OCI-LY1 (cell line): ENCODE measurements at regions not wholly inside any gene's neighbourhood (a gene's known extent, or its start where the extent isn't known, plus 50 kb on each side); places are given as distances from the start of the nearest gene placed in this dataset.

Experiments
- H2AFZ ChIP-seq: fragments of 200-600 bp; sonication (generic), shearing (Covaris generic); 2 replicates; pipeline ENCODE4 v1.6.0; 2014; ENCODE audit warnings: antibody characterized with exemption, mild to moderate bottlenecking, low read length
- H3F3A ChIP-seq: fragments of 200-600 bp; sonication (generic), shearing (Covaris generic); 2 replicates; pipeline ENCODE4 v1.6.0; 2014; ENCODE audit warnings: mild to moderate bottlenecking, antibody characterized with exemption, low read length, moderate library complexity; ENCODE audit not compliant: insufficient read depth
- H3K27ac ChIP-seq: fragments of 200-600 bp; sonication (generic); 2 replicates; pipeline ENCODE4 v1.5.1; 2014; ENCODE audit warnings: low read length, mixed run types, mild to moderate bottlenecking, low read depth; ENCODE audit not compliant: poor library complexity, severe bottlenecking
- H3K27me3 ChIP-seq: fragments of 200-600 bp; sonication (generic); 2 replicates; pipeline ENCODE4 v1.6.0; 2014; ENCODE audit warnings: antibody characterized with exemption, mild to moderate bottlenecking, low read length, moderate library complexity; ENCODE audit not compliant: insufficient read depth
- H3K36me3 ChIP-seq: fragments of 200-600 bp; sonication (generic); 2 replicates; pipeline ENCODE4 v1.6.1; 2014; ENCODE audit warnings: mild to moderate bottlenecking, antibody characterized with exemption, low read length, moderate library complexity, mixed read lengths; ENCODE audit not compliant: insufficient read depth
- H3K4me1 ChIP-seq: fragments of 200-600 bp; sonication (generic); 2 replicates; pipeline ENCODE4 v1.5.1; 2014; ENCODE audit warnings: mild to moderate bottlenecking, low read length, moderate library complexity; ENCODE audit not compliant: insufficient read depth, severe bottlenecking
- H3K4me2 ChIP-seq: fragments of 200-600 bp; sonication (generic), shearing (Covaris generic); 2 replicates; pipeline ENCODE4 v1.6.1; 2014; ENCODE audit warnings: low read length
- H3K4me3 ChIP-seq: fragments of 200-600 bp; sonication (generic); 2 replicates; pipeline ENCODE4 v1.5.1; 2014; ENCODE audit warnings: low read length, low read depth, mild to moderate bottlenecking, mixed read lengths; ENCODE audit not compliant: poor library complexity, severe bottlenecking
- H3K79me2 ChIP-seq: fragments of 200-600 bp; shearing (Covaris generic); 2 replicates; pipeline ENCODE4 v1.6.1; 2016; ENCODE audit warnings: mixed run types, low read length, mixed read lengths; ENCODE audit not compliant: insufficient read depth
- H3K9ac ChIP-seq: fragments of 200-600 bp; sonication (generic), shearing (Covaris generic); 2 replicates; pipeline ENCODE4 v1.6.1; 2014; ENCODE audit warnings: mild to moderate bottlenecking, low read length, mixed read lengths
- H3K9me2 ChIP-seq: fragments of 200-600 bp; sonication (generic), shearing (Covaris generic); 2 replicates; pipeline ENCODE4 v1.6.1; 2014; ENCODE audit warnings: low read depth, mild to moderate bottlenecking, low read length, mixed read lengths
- H3K9me3 ChIP-seq: fragments of 200-600 bp; shearing (Covaris generic); 2 replicates; pipeline ENCODE4 v1.6.1; 2014; ENCODE audit warnings: low read length, mixed read lengths
- H4K20me1 ChIP-seq: fragments of 200-600 bp; sonication (generic), shearing (Covaris generic); 2 replicates; pipeline ENCODE4 v1.6.0; 2016; ENCODE audit warnings: mild to moderate bottlenecking, low read length; ENCODE audit not compliant: insufficient read depth
- EZH2 ChIP-seq: fragments of 200-600 bp; sonication (generic), shearing (Covaris generic); IDR thresholded peaks from 2 replicates; pipeline ENCODE4 v1.8.0; 2017; ENCODE audit warnings: borderline replicate concordance, mixed run types, mild to moderate bottlenecking, antibody characterized with exemption, low read length, moderate library complexity, mixed read lengths
- TF ChIP-seq, protein P1 (sequence below): fragments of 200-600 bp; sonication (generic), shearing (Covaris generic); IDR thresholded peaks from 2 replicates; pipeline ENCODE4 v1.5.1; 2017; ENCODE audit warnings: mild to moderate bottlenecking, antibody characterized with exemption, low read length, moderate library complexity, mixed read lengths

DNA sequence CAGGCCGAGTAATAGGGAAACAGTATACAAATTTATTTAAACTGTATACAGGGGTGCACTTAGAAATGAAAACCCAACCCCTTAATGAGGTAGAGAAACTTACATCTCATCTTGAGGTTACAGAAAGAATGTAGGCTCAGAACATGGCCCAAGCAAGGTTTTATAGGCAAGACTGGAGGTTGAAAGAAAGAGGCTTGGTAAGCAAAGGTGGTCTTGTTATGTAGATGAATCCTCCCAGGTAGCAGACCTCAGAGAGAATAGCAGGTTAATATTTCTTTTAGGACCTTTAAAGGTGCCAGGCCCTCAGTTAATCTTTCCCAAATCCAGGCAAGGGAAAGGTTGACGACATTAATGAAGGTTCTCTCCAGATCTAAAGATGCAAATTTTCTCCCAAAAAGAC is 1466.8 kb upstream of the PRR20A start:
- Histone ChIP-seq H3K9ac (no peak overlapping the region), H3K36me3 (no peaks in the 10 kb centered on the region), H3K9me2 (no peaks in the 10 kb centered on the region), H3K4me3 (no peak overlapping the region), H2AFZ (no peak overlapping the region), H3K4me1 (no peaks in the 10 kb centered on the region), H3K9me3 (no peaks in the 10 kb centered on the region), H3F3A (no peaks in the 10 kb centered on the region), H3K4me2 (no peak overlapping the region), H3K79me2 (no peaks in the 10 kb centered on the region), H3K27ac (no peak overlapping the region), H4K20me1 (no peaks in the 10 kb centered on the region), H3K27me3 (no peaks in the 10 kb centered on the region)
- no peak for TF ChIP-seq EZH2
- TF ChIP-seq, protein P1, sequence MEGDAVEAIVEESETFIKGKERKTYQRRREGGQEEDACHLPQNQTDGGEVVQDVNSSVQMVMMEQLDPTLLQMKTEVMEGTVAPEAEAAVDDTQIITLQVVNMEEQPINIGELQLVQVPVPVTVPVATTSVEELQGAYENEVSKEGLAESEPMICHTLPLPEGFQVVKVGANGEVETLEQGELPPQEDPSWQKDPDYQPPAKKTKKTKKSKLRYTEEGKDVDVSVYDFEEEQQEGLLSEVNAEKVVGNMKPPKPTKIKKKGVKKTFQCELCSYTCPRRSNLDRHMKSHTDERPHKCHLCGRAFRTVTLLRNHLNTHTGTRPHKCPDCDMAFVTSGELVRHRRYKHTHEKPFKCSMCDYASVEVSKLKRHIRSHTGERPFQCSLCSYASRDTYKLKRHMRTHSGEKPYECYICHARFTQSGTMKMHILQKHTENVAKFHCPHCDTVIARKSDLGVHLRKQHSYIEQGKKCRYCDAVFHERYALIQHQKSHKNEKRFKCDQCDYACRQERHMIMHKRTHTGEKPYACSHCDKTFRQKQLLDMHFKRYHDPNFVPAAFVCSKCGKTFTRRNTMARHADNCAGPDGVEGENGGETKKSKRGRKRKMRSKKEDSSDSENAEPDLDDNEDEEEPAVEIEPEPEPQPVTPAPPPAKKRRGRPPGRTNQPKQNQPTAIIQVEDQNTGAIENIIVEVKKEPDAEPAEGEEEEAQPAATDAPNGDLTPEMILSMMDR: no peak

DNA sequence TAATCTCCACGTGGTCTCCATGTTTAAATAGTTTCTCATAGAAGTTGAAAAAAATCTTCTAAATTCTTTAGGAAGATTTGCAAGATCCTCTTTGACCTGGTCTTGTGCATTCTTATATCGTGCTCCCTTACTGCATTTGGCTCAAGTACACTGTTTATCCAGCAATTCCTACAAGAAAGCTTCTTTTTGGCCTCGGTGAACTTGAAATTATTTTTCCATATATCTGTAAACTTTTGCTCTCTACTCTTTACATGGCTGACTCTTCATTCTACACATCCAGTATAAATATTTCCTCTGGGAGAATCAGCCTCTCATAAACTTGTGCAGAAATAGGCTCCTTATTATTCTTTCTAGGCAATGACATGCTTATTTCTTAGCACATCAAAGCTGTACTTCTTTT is 1457.9 kb upstream of the PRR20A start:
- Histone ChIP-seq H3K4me1 (no peaks in the 10 kb centered on the region), H3K4me2 (no peak overlapping the region), H3K79me2 (no peaks in the 10 kb centered on the region), H3K9ac (no peak overlapping the region), H3K36me3 (no peaks in the 10 kb centered on the region), H3F3A (no peaks in the 10 kb centered on the region), H3K4me3 (no peak overlapping the region), H4K20me1 (no peaks in the 10 kb centered on the region), H3K9me2 (no peaks in the 10 kb centered on the region), H3K27ac (no peak overlapping the region), H3K9me3 (no peaks in the 10 kb centered on the region), H3K27me3 (no peaks in the 10 kb centered on the region), H2AFZ (no peak overlapping the region)
- TF ChIP-seq EZH2: no peak
- TF ChIP-seq, protein P1: no peak

DNA sequence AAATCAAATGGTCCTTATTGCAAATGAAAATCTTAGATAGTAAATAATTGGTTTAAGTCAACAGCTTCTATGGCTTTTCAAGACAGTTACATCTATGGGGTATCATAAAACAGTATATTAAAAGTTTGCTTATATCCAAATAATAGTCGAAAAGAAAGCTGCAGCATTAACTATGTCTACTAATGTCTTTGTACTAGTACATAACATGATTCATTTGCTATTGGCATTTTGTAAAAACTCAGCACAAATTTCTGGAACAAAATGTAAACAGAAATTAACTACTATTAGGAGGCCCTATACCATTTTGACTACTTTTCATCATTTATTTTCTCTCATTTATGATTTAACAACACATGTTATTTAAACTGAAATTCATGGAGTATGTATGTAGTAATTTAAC is 1435.2 kb upstream of the PRR20A start:
- H3K27ac ChIP-seq: no peak overlapping the region
- TF ChIP-seq, protein P1: no peak
- no peak for TF ChIP-seq EZH2
- H3K9me2 ChIP-seq: no peaks in the 10 kb centered on the region
- no peaks in the 10 kb centered on the region for H3K36me3 ChIP-seq
- H3K9me3 ChIP-seq: no peaks in the 10 kb centered on the region
- H3K9ac ChIP-seq: no peak overlapping the region
- no peak overlapping the region for H3K4me3 ChIP-seq
- H3K79me2 ChIP-seq: no peaks in the 10 kb centered on the region
- H4K20me1 ChIP-seq: no peaks in the 10 kb centered on the region
- H3F3A ChIP-seq: no peaks in the 10 kb centered on the region
- H3K4me2 ChIP-seq: no peak overlapping the region
- no peak overlapping the region for H2AFZ ChIP-seq
- no peaks in the 10 kb centered on the region for H3K4me1 ChIP-seq
- no peaks in the 10 kb centered on the region for H3K27me3 ChIP-seq
